Loucy (cell line): ENCODE measurements at regions not wholly inside any gene's neighbourhood (a gene's known extent, or its start where the extent isn't known, plus 50 kb on each side); places are given as distances from the start of the nearest gene placed in this dataset.
A peak's percentile ranks its signal among the peaks of the same experiment; 100 is the strongest.

Experiments used
- H2AFZ ChIP-seq: fragments of 200-600 bp; sonication (generic); 2 replicates; pipeline ENCODE4 v1.6.0; 2016; ENCODE audit warnings: antibody characterized with exemption, mild to moderate bottlenecking, low read length, moderate library complexity
- H3F3A ChIP-seq: fragments of 200-600 bp; 2 replicates; pipeline ENCODE4 v1.6.0; 2016; ENCODE audit warnings: antibody characterized with exemption, low read depth, mild to moderate bottlenecking
- H3K27me3 ChIP-seq: fragments of 200-600 bp; sonication (generic); 2 replicates; pipeline ENCODE4 v1.6.1; 2014; ENCODE audit warnings: low read length, mild to moderate bottlenecking; ENCODE audit not compliant: insufficient read depth, poor library complexity, severe bottlenecking
- H3K36me3 ChIP-seq: fragments of 200-600 bp; sonication (generic); 2 replicates; pipeline ENCODE4 v1.6.1; 2016; ENCODE audit warnings: low read length; ENCODE audit not compliant: insufficient read depth
- H3K4me1 ChIP-seq: fragments of 200-600 bp; sonication (generic); 2 replicates; pipeline ENCODE4 v1.5.1; 2014; ENCODE audit warnings: low read length, mild to moderate bottlenecking; ENCODE audit not compliant: insufficient read depth, poor library complexity, severe bottlenecking
- H3K4me2 ChIP-seq: fragments of 200-600 bp; sonication (generic); 2 replicates; pipeline ENCODE4 v1.6.0; 2014; ENCODE audit warnings: antibody characterized with exemption, low read length, low read depth, mild to moderate bottlenecking; ENCODE audit not compliant: poor library complexity, severe bottlenecking
- H3K4me3 ChIP-seq: fragments of 200-600 bp; sonication (generic); 2 replicates; pipeline ENCODE4 v1.5.1; 2014; ENCODE audit warnings: low read length, mild to moderate bottlenecking, mixed read lengths; ENCODE audit not compliant: poor library complexity, severe bottlenecking
- H3K79me2 ChIP-seq: fragments of 200-600 bp; sonication (generic); 2 replicates; pipeline ENCODE4 v1.6.1; 2014; ENCODE audit warnings: low read length; ENCODE audit not compliant: insufficient read depth
- H3K9ac ChIP-seq: fragments of 200-600 bp; sonication (generic); 2 replicates; pipeline ENCODE4 v1.6.0; 2014; ENCODE audit warnings: mild to moderate bottlenecking, low read depth, low read length, moderate library complexity; ENCODE audit not compliant: poor library complexity, severe bottlenecking
- H3K9me2 ChIP-seq: fragments of 200-600 bp; sonication (generic); replicated peaks from 2 replicates; pipeline ENCODE4 v1.6.1; 2016; ENCODE audit warnings: low read depth, low read length, mixed read lengths
- H3K9me3 ChIP-seq: fragments of 200-600 bp; sonication (generic); 2 replicates; pipeline ENCODE4 v1.6.1; 2014; ENCODE audit warnings: mild to moderate bottlenecking, antibody characterized with exemption, low read length, low read depth; ENCODE audit not compliant: insufficient read depth
- H4K20me1 ChIP-seq: fragments of 200-600 bp; sonication (generic); 2 replicates; pipeline ENCODE4 v1.6.0; 2014; ENCODE audit warnings: antibody characterized with exemption, low read length, mild to moderate bottlenecking; ENCODE audit not compliant: insufficient read depth, poor library complexity, severe bottlenecking
- CTCF ChIP-seq: fragments of 200-600 bp; sonication (generic); conservative IDR thresholded peaks from 2 replicates; pipeline ENCODE4 v1.5.1; 2014; ENCODE audit warnings: mild to moderate bottlenecking, antibody characterized with exemption, low read length
- EZH2phosphoT487 ChIP-seq: fragments of 200-600 bp; IDR thresholded peaks from 2 replicates; pipeline ENCODE4 v1.6.1; 2018; ENCODE audit warnings: antibody characterized with exemption, mild to moderate bottlenecking, moderate library complexity, borderline replicate concordance

- H3K4me3 ChIP-seq, result peak overlapping the region; percentile 77
- no peaks in the 10 kb centered on the region; the same call in 1 of the 2 replicates for H3F3A ChIP-seq
- TF ChIP-seq CTCF (no peak), EZH2phosphoT487 (no peak)
- no peaks in the 10 kb centered on the region for H3K9me2 ChIP-seq
- H3K4me1 ChIP-seq, result peaks cover 35% of the 10 kb centered on the region
- peak overlapping the region; percentile 83 for H3K4me2 ChIP-seq
- H2AFZ ChIP-seq, result peak overlapping the region; percentile 67
- H4K20me1 ChIP-seq, result no peaks in the 10 kb centered on the region
- no peaks in the 10 kb centered on the region for H3K79me2 ChIP-seq
- peak overlapping the region; percentile 75 for H3K9ac ChIP-seq
- H3K27me3 ChIP-seq, result no peaks in the 10 kb centered on the region
- H3K9me3 ChIP-seq, result no peaks in the 10 kb centered on the region
- no peaks in the 10 kb centered on the region for H3K36me3 ChIP-seq
These were observed 95.5 kb upstream of the SNTG2 start for GRCh38 chr2:855177-855576.

GRCh38 chr2:854460-854859 lies 96.2 kb upstream of the SNTG2 start:
- Histone ChIP-seq H3K36me3 (no peaks in the 10 kb centered on the region), H3K27me3 (no peaks in the 10 kb centered on the region), H3K4me3 (peak overlapping the region; percentile 77), H3K9ac (peak overlapping the region; percentile 75), H3K9me2 (no peaks in the 10 kb centered on the region), H3F3A (no peaks in the 10 kb centered on the region), H3K4me1 (peaks cover 35% of the 10 kb centered on the region), H3K79me2 (no peaks in the 10 kb centered on the region), H3K9me3 (no peaks in the 10 kb centered on the region), H3K4me2 (peak overlapping the region; percentile 83), H2AFZ (peak overlapping the region; percentile 67; the same call in 1 of the 2 replicates), H4K20me1 (no peaks in the 10 kb centered on the region)
- TF ChIP-seq CTCF (peak; percentile 76), EZH2phosphoT487 (no peak)

- Histone ChIP-seq H3K27me3 (no peaks in the 10 kb centered on the region), H3F3A (no peaks in the 10 kb centered on the region), H3K9me3 (no peaks in the 10 kb centered on the region), H3K4me1 (peaks cover 35% of the 10 kb centered on the region), H3K36me3 (no peaks in the 10 kb centered on the region), H3K9me2 (no peaks in the 10 kb centered on the region), H3K79me2 (no peaks in the 10 kb centered on the region), H3K4me3 (no peak overlapping the region), H3K9ac (no peak overlapping the region), H4K20me1 (no peaks in the 10 kb centered on the region), H3K4me2 (no peak overlapping the region), H2AFZ (no peak overlapping the region)
- TF ChIP-seq EZH2phosphoT487, result no peak
- no peak for TF ChIP-seq CTCF
These were observed 97.3 kb upstream of the SNTG2 start for GRCh38 chr2:853203-853870.
